Suppressor macrophage treated with lipopolysaccharide for 1 hour (primary cell): ENCODE measurements at regions not wholly inside any gene's neighbourhood (a gene's known extent, or its start where the extent isn't known, plus 50 kb on each side); places are given as distances from the start of the nearest gene placed in this dataset.
"Not testable (repeated sequence)": the region's sequence is repeated elsewhere in the genome, so short reads cannot be mapped to it uniquely, and the experiment has no call there.

Experiments
- DNase-seq, 3 donors: peaks; one replicate each; pipeline ENCODE4 v3.0.0-alpha.2; 2020 to 2022

DNA sequence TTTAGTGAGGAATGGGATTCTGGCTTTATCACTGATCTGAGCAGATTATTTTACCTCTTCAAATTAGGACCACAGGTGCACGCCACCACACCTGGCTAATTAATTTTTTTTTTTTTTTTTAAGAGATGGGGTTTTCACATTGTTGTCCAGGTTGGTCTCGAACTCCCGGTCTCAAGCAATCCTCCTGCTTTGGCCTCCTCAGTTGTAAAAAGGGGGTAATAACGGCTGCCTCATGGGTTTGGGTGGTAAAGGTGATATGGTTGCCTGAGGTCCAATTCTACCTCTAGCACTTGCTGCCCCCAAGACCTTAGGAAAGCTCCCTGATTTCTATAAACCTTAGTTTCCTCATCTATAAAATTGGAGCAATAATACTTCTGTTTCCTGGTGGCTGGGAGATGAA lies 130.7 kb upstream of the HS3ST2 start:
- DNase-seq, result no peak

DNA sequence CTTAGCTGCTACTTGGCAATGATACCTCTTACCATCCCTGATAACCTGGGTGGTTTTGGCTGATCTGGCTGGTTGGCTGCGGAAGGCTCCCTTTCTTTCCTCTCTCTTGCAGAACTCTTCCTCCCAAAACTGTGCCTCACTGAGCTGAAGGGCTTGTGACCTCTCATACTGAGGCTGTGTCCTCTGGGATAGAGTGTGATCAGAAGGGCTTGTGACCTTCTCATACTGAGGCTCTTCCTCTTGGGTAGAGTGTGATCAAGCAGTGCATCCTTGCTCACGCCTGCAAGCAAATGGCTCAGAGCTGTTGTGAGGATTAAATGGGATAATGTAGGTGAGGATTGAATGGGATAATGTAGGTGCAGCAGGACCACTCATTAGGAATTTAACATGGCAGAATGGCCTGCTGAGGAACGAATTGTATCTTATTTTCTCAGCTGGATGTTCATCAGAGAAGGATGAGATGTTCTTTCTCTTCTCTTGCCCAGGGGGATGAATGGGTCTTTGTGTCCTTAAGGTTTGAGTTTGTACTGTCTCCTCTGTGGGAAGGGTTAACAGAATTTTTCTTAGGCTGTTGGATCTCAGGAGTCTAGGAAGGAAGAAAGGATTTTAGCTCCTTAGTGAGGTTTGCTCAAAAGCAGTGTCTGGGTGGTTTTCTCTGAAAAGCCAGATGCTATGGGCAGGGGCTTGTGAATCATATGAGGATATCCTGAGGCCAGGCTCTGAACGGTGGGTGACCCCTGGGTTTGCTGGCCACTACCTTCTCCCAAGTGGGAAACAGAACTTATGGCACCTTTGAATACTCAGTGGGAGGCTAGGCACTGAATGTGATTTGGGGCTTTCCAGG lies 130.0 kb upstream of the HS3ST2 start:
- DNase-seq, result peak in 1 of 3 donors; percentile 20

DNA sequence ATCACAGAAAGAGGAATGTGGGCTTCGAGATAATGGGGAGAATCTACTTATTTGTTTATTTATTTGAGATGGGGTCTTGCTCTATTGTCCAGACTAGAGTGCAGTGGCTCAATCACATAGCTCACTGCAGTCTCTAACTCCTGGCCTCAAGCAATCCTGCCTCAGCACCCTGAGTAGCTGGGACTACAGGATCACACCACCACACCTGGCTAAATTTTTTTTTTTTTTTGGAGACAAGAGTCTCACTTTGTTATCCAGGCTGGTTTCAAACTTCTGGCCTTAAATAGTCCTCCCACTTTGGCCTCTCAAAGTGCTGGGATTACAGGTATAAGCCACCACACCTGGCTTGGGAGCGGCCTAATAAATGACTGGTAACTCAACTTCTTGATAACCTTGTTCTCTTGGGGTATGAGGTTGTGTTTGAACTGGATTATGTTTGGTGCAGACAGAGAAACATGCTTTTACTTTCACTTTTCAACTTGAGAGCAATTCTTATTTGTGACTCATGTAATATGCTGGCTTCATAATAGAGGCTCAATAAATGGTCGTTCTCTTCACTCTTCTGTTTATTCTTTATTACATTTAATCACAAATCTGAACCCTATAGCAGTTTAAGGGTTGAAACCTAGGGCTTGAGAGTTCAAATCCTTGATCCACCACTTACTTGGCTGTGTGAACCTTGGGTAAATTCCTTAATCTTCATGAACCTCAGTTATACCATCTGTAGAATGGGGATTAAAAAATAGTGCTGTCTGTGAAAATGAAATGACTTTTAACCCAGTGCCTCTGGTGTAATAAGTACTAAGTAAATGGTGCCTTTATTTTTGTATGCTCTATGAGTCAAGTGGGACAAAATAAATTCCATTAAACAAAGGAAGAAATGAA lies 129.1 kb upstream of the HS3ST2 start:
- DNase-seq, result peak; percentile 37 to 67 (median 58)

DNA sequence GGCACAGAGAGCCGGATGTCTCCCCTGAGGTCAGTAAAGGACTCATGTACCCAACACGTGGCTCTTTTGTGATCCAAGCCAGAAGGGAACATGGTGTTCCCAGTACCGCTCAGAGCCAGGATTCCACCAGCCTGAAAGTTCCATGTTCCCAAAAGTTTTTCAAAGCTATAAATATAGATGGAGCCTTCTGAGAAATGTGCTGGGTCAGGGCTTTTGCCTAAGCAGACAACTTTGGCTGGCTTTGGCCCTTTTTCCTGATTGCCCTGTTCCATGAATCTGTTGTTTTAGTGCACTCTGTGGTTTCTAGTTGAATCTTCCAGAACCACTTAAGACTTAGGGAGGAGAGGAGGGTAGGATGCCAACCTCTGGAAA lies 128.5 kb upstream of the HS3ST2 start:
- no peak for DNase-seq

DNA sequence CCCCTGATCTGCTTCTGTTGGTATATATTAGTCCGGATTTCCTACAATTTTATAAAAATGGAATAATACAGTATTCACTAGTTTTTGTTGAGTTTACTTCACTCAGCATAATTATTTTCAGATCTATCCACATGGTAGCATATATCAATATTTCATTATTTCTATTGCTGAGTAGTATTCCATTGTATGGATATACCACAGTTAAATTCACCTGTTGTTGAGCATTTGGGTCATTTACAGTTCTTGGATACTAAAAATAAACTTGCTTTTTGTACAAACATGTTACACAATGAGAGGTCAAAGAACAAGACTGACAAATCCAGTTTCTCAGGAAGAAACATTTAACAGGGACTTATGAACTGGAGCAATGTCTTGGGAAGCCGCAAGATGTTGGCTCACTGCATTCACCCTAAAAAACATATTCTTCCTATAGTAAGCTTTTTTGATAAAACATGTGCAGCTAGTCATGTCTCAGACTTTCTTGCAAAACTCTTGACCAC lies 126.9 kb upstream of the HS3ST2 start:
- DNase-seq, result no peak

DNA sequence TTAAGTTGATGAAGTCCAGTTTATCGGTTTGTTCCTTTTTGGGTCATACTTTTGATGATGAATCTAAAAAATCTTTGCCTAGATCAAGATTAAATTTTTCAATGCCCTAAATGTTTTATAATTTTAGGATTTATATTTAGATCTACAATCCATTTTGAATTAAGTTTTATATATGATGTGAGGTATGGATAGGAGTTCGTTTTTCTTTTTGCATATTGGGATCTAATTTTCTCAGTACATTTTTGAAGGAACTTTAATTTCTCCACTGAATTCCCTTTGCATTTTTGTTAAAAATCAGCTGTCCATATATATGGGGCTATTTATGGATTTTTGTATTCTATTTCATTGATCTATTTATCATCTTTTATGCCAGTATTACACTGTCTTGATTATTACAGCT lies 125.5 kb upstream of the HS3ST2 start:
- no peak for DNase-seq

DNA sequence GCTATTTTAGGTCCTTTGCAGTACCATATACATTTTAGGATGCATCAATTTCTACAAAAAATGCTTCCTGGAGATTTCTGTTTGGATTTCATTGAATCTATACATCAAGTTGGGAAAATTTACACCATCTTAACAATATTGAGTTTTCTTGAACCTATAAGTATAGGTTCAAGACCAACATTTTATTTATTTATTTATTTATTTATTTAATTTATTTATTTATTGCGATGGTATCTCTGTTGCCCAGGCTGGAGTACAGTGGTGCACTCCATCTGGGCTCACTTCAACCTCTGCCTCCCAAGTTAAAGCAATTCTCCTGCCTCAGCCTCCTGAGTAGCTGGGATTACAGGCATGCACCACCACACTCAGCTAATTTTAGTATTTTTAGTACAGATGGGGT lies 125.0 kb upstream of the HS3ST2 start:
- no peak for DNase-seq

DNA sequence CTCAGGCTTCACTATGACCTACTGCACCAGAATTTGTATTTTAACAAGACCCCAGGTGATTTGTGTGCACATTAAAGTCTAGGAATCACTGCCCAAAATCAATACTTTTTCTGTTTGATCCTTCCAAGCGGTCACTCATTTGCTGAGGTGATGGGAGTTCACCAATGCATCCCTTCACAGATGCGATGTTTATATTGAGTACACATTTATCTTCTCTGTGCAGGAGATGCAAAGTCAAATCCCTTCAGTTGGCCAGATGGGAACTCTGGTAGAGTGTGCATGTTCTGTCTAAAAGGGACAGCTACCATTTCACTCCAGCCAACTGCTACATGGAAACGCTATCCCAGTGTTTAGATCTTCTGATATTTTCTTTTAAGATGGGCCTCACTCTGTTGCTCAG lies 122.6 kb upstream of the HS3ST2 start:
- no peak for DNase-seq

DNA sequence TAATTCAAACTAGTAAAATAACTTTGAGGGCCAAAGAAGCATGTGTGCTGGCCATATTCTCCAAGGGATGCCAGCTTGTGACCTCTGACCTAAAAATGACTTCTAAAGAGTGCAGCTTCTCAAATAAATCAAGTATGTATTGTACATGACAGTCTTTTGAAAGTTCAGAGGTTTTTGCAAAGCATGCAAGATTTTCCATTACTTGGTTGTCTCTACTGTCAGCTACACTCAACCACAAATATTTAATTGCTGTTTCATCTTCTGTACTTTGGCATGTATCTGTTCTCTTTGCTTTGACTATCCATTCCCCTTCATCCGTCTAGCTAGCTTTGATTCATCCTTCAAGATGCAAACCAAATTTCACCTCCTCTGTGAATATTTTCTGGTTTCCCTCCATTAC lies 121.9 kb upstream of the HS3ST2 start:
- no peak for DNase-seq

DNA sequence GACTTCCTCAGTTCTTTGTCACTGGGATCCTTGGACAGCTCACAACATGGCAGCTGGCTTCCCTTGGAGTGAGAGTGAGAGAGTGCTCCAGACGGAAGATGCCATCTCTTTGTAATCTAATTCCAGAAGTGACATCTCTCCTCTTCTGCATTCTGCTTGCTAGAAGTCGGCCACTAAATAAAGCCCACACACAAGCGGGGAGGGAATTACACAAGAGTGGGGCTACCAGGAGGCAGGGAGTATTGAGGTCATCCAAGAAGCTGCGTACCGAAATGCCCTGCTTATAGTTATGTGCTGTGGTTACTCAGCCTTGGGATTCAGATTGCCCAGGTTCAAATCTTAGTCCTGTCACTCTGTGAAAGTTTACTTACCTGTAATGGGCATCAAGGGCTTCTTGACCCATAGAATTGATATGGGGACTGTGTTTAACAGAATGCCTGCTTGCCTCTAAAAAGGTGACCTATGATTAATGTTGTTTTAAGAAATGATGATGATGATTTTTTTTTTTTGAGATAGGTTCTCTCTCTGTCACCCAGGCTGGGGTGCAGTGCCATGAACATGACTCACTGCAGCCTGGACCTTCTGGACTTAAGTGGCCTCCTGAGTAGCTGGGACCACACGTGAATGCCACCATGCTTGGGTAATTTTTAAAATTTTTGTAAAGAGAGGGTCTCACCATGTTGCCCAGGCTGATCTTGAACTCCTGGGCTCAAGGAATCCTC lies 120.9 kb upstream of the HS3ST2 start:
- peak; percentile 39 to 59 (median 55) for DNase-seq

DNA sequence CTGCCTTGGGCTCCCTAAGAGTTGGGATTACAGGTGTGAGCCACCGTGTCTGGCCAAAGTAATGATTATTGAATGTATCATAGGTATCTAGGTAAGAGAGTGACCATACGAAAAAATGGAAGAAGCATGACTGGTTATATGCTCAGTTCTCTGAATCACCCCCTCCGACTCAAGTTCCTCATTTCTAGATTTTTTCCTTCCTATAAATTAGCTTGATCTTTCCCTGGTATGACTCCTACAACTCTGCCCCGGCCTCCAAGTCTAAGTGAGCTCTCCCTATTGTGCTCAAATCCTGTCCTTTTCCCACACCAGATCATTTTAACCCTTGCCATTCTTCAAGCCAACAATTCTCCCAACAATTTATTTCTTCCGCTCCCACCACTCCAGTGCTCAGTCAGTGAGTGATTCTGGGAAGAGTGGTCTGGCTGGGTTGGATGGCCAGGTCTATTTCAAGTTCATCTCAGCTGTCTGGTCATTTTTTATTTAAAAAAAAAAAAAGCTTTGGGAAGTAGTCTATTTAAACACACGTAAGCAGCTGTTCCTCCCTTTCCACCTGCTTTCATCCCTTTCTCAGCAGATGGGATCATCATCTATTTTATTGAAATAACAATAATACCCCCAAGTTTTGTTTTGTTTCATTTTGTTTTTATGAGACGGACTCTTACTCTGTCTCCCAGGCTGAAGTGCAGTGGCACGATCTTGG lies 120.2 kb upstream of the HS3ST2 start:
- peak; percentile 73 to 92 (median 85) for DNase-seq

DNA sequence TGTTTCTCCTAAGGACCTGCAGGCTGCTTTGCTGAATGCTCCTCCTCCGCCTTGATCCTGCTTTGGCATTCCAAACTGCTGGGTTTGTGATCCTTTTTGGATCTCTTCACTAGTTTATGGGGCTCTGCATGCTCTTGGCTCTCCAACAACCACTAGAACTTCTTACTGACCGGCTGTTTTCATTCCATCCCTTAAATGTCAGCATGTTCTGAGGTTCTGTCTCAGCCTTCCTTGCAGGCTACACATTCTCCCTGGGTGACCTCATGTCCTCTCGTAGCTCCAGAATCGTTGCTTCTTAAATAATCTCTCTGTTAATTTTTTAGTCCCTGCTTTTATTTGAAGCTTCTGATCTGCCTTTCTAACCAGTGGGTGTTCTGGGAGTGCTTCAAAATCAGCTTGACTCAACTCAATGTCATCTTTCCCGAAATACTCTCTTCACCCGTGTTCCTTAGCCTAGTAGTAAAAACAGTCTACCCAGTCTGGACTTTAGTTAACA lies 119.0 kb upstream of the HS3ST2 start:
- no peak for DNase-seq

DNA sequence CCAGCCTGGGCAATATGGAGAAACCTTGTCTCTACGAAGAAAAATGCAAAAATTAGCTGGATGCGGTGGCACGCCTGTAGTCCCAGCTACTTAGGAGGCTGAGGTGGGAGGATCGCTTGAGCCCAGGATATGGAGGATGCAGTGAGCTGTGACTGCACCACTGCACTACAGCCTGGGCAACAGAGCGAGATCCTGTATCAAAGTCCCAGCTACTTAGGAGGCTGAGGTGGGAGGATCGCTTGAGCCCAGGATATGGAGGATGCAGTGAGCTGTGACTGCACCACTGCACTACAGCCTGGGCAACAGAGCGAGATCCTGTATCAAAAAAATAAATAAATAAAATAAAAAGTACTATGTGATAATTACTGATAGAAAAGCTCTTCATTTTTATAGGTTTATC lies 118.2 kb upstream of the HS3ST2 start:
- not testable (repeated sequence) for DNase-seq

DNA sequence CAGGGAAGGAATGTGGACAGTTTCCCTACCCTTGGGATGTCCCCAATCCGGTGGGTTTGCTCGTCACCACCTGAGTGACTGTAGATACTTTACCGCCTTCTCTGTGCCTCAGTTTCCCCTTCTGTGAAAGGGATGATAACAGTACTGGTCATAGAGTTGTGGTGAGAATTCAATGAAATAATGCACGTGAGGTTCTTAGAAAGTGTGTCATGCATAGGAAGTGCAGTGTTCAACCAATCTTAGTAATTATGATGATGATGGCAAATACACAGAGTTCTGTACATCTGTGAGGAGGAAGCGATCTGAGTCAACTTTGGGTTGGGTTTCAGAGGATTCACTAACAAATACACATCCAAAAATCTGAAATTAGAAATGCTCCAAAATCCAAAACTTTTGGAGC lies 114.6 kb upstream of the HS3ST2 start:
- DNase-seq, result no peak

DNA sequence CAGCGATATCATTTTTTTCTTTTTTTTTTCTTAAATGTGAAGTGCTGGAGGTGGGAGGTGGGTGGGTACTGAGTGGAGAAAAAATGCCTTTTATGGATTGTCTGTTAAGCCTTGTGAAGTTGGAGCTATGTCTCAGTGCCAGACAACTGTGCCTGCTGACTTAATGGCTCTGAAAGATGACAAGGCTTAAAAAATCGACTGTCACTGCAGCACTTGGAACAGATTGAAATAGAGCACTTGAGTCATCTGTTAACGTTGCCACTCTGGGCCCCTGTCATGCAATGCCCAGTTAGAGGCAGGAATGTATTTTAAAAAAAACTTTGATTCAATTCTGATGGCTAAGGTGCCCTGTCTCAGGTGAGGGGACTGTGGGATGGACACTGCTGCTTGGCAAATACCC lies 108.2 kb upstream of the HS3ST2 start:
- DNase-seq, result no peak

DNA sequence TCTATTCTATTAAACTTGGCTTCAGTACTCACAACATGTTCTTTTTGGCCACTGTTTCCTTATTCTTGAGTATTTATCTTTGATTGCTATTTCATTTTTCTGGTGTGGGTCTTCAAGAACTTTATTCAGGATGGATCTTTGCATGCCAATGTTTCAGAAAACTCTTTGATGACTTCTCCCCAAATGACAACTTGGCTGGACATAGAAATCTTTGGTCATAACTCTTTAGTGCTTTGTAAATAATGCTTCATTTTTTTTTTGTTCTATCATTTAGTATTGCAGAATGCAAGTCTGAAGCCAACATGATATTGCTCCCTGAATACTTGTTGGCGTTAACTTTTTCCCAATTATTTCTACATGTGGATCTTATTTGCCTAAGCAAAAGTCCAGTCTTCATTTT lies 103.6 kb upstream of the HS3ST2 start:
- DNase-seq, result no peak

DNA sequence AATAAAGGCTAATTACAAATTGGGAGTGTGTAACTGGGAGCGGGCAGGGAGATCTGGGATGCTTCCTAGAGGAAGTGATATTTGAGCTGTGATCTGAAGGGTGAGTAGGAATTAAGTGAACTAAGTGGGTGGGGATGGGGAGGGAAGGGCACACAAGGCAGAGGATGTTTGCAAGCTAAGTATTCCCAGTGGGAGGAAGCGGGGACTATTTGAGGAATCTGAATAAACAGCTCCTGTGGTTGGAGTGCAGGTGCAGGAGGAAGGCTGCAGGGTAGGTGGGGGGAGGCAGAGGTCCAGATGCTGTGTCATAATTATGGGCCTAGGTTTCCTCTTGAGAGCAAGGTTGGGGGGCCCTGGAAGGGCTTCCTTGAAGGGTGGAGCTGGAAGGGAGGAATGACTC lies 102.1 kb upstream of the HS3ST2 start:
- no peak for DNase-seq

DNA sequence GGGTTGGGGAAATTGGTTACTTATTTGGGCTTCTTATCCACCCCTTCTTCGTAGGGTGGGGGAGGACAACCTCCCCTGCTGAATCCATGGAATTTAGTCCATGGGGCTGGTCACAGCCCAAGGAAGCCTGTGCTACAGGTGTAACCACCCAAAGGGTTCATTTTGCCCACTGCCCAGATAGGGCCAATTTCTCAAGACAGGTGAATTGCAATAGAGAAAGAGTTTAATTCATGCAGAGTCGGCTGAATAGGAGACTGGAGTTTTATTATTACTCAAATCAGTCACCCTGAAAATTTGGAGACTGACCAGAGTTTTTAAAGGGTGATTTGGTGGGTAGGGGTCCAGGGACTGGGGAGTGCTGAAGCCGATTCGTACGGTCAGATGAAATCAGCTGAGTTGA lies 101.5 kb upstream of the HS3ST2 start:
- no peak for DNase-seq

DNA sequence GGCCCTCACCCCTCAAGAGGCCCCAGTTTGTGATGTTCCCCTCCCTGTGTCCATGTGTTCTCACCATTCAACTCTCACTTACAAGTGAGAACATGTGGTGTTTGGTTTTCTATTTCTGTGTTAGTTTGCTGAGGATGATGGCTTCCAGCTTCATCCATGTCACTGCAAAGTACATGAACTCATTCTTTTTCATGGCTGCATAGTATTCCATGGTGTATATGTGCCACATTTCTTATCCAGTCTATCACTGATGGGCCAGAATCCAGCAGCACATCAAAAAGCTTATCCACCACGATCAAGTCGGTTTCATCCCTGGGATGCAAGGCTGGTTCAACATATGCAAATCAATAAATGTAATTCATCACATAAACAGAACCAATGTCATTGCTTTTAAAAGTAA lies 95.4 kb upstream of the HS3ST2 start:
- DNase-seq, result not testable (repeated sequence)

DNA sequence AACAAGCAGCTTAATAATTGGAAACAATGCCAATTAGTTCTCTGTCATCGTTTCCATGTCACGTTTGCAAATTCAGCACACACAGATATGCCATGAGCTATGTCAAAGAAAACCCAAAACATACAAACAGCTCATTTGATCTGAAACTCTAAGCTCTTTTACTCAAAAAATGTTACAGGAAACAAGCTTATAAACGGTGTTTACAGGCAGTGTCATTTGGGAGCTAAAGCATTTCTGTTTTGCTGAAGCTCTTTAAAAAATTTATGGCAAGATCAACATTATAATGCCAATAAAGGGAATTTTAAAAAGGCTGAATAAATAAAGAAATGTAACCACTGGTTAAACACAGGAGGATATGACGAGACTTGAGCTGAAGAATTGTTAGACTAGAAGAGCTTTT lies 94.0 kb upstream of the HS3ST2 start:
- DNase-seq, result no peak

DNA sequence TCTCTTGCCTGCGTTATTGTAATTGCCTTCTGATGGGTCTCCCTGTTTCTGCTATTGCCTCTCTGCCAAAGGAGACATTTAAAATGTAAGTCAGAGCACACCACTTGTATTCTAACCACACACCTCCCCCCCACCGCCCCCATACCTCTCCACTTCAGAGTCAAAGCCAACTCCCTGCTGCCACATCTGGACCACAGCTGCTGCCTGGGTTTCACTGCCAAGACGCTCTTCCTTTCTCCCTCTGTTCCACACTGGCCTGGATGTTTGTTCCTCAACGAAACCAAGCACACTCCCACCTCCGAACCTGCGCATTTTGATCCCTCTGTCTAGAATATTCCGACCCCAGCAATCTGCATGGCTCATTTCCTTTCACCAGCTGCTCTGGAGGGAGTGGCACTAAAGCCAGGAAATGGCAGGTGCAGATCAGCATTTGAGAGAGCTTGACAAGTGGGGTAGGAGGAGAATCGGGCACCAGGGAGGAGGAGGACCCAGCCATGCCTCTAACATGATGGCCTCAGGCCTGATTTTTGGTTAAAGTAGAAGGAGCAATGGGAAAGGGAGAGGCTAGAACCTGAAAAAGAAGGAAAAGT lies 92.4 kb upstream of the HS3ST2 start:
- DNase-seq, result no peak
